ENCODE measurements at regions not wholly inside any gene's neighbourhood (a gene's known extent, or its start where the extent isn't known, plus 50 kb on each side); places are given as distances from the start of the nearest gene placed in this dataset.

GRCh38 chr11:70696076-70696475, 297.7 kb downstream of the CTTN start:
- H2AFZ ChIP-seq (ENCODE audit: low read depth, low read length), result no peak overlapping the region
- no TSS peak for BruUV-seq (replicated peaks)
- POLR2A ChIA-PET, result interaction anchor here (0.8 kb wide), 1 partner anchor 89 kb away, joined by 3 read pairs; no protein-coding TSS in a partner anchor
- no peak for TF ChIP-seq XRCC5 (IDR thresholded peaks at IDR 0.05; ENCODE audit: low read depth, low read length)
- TF ChIP-seq PHTF2 (CRISPR knock-in tag; IDR thresholded peaks at IDR 0.05), result no peak
- TF ChIP-seq MITF (IDR thresholded peaks at IDR 0.05), result no peak
- TF ChIP-seq E2F1 (CRISPR knock-in tag; IDR thresholded peaks at IDR 0.05), result no peak
- no peak for TF ChIP-seq CREB3 (tag; conservative IDR thresholded peaks at IDR 0.05; ENCODE audit: low read depth)
- no peak for TF ChIP-seq KDM1A (IDR thresholded peaks at IDR 0.05)
- no peak for TF ChIP-seq E2F4 (CRISPR knock-in tag; IDR thresholded peaks at IDR 0.05; ENCODE audit: low read depth)
- no peak for TF ChIP-seq FOSL1 (tag; conservative IDR thresholded peaks at IDR 0.05)
- TF ChIP-seq ARID3A (IDR thresholded peaks at IDR 0.05; ENCODE audit: borderline replicate concordance, low read depth, low read length), result no peak
- TF ChIP-seq ZNF41 (CRISPR knock-in tag; conservative IDR thresholded peaks at IDR 0.05), result no peak
- no peak for TF ChIP-seq SFPQ (IDR thresholded peaks at IDR 0.05; ENCODE audit: low read depth, low read length)
- TF ChIP-seq ZNF384 (IDR thresholded peaks at IDR 0.05; ENCODE audit: low read depth, low read length), result no peak
- no peak for TF ChIP-seq MTA2 (IDR thresholded peaks at IDR 0.05; ENCODE audit: low read depth)

More at GRCh38 chr11:70696076-70696475, 297.7 kb downstream of the CTTN start:
- H3K36me3 ChIP-seq (ENCODE audit: control insufficient read depth, insufficient read depth, low read length), result no peaks in the 10 kb centered on the region
- no peak overlapping the region for H3K9ac ChIP-seq (ENCODE audit: insufficient read depth in 1 of 2, low read depth in 2 of 2, low read length in 2 of 2)
- no peaks in the 10 kb centered on the region for H4K20me1 ChIP-seq (replicated peaks; ENCODE audit: control insufficient read depth, insufficient read depth, low read length)
- H3K9me1 ChIP-seq (ENCODE audit: control insufficient read depth, insufficient read depth, low read length), result no peaks in the 10 kb centered on the region
- intact Hi-C loops (cut with micrococcal nuclease) (no loop called here), in situ Hi-C loops (cut with MboI) (no loop called here)
- no peak for ATAC-seq
- H3K4me3 ChIP-seq, result no peak overlapping the region
- DNase-seq (ENCODE audit: extremely low read depth in 1 of 4, low spot score in 3 of 4), result no peak
- H3K4me1 ChIP-seq (replicated peaks in 1 of 2; ENCODE audit: control insufficient read depth in 2 of 2, insufficient read depth in 2 of 2, low read length in 2 of 2), result no peaks in the 10 kb centered on the region
- H3K9me3 ChIP-seq (replicated peaks; ENCODE audit: control insufficient read depth, insufficient read depth, low read depth, low read length), result no peaks in the 10 kb centered on the region
- H3K4me2 ChIP-seq (ENCODE audit: insufficient read depth, low read length), result no peak overlapping the region
- CTCF ChIA-PET (ENCODE audit: low intra/inter-chr PET ratio), result no interaction called here
- peaks cover 0 to 10% of the 10 kb centered on the region in 2 experiments; a peak in 2 of 5 replicates for H3K27me3 ChIP-seq (ENCODE audit: control insufficient read depth in 2 of 2, insufficient read depth in 2 of 2, low read length in 2 of 2)
- H3K79me2 ChIP-seq (ENCODE audit: control insufficient read depth, insufficient read depth, low read length), result no peaks in the 10 kb centered on the region
- no peak overlapping the region for H3K27ac ChIP-seq (ENCODE audit: extremely low read depth, low read depth, low read length)
- FAIRE-seq, result no peak

Measured in K562 (cell line).